SK-N-SH (cell line): ENCODE measurements at regions not wholly inside any gene's neighbourhood (a gene's known extent, or its start where the extent isn't known, plus 50 kb on each side); places are given as distances from the start of the nearest gene placed in this dataset.
"Not testable (repeated sequence)": the region's sequence is repeated elsewhere in the genome, so short reads cannot be mapped to it uniquely, and the experiment has no call there.

Source experiments
- CTCF ChIA-PET: fragments of 300-600, 350-600 bp; formaldehyde crosslinking; extraction: SDS; loops from one replicate; lab custom pipeline; 2021; lab: Yijun Ruan, JAX
- POLR2A ChIA-PET: fragments of 350-600 bp; sonication (Branson Sonifier 250); formaldehyde crosslinking; extraction: SDS; loops from one replicate; lab custom pipeline; 2020; ENCODE audit warnings: antibody characterized with exemption, inconsistent platforms; lab: Yijun Ruan, JAX
- DNase-seq: peaks from one replicate; pipeline ENCODE4 v3.0.0; 2012
- H2AFZ ChIP-seq: fragments of 200-600 bp; sonication (generic); 2 replicates; pipeline ENCODE4 v1.8.1; 2016; ENCODE audit warnings: antibody characterized with exemption, mild to moderate bottlenecking, low read depth
- H3F3A ChIP-seq: fragments of 200-600 bp; sonication (generic); replicated peaks from 2 replicates; pipeline ENCODE3; 2016; ENCODE audit warnings: antibody characterized with exemption, mild to moderate bottlenecking; ENCODE audit not compliant: insufficient read depth
- H3K27ac ChIP-seq, 2 experiments: fragments of 200-500 bp in 1 of 2; fragments of 200-600 bp in 1 of 2; sonication (Bioruptor generic) in 1 of 2; sonication (generic), shearing (Covaris generic) in 1 of 2; 2 replicates each; pipeline versions ENCODE4 v1.5.1 to v1.6.1; 2014 to 2016; ENCODE audit warnings: low read depth in 2 of 2, inconsistent platforms in 1 of 2, low read length in 1 of 2, mild to moderate bottlenecking in 1 of 2, mixed read lengths in 1 of 2
- H3K27me3 ChIP-seq: fragments of 200-600 bp; sonication (generic), shearing (Covaris generic); 2 replicates; pipeline ENCODE4 v1.6.1; 2016; ENCODE audit warnings: mixed run types; ENCODE audit not compliant: insufficient read depth
- H3K36me3 ChIP-seq, 2 experiments: fragments of 200-500 bp in 1 of 2; fragments of 200-600 bp in 1 of 2; sonication (Bioruptor generic) in 1 of 2; sonication (generic) in 1 of 2; replicated peaks in 1 of 2; 2 replicates each; pipeline versions ENCODE3 to v1.5.1; 2014 to 2016; ENCODE audit warnings: low read length in 1 of 2, mild to moderate bottlenecking in 1 of 2; ENCODE audit not compliant: insufficient read depth in 2 of 2, control insufficient read depth in 1 of 2
- H3K4me1 ChIP-seq, 2 experiments: fragments of 200-500 bp in 1 of 2; fragments of 200-600 bp in 1 of 2; sonication (Bioruptor generic) in 1 of 2; sonication (generic), shearing (Covaris generic) in 1 of 2; 2 replicates each; pipeline versions ENCODE4 v1.5.1 to v1.6.1; 2014 to 2016; ENCODE audit warnings: low read depth in 1 of 2, low read length in 1 of 2, mixed run types in 1 of 2; ENCODE audit not compliant: insufficient read depth in 2 of 2, control insufficient read depth in 1 of 2
- H3K4me2 ChIP-seq: fragments of 200-600 bp; sonication (generic), shearing (Covaris generic); 2 replicates; pipeline ENCODE4 v1.6.1; 2017; ENCODE audit warnings: mixed run types
- H3K4me3 ChIP-seq, 2 experiments: fragments of 200-500 bp in 1 of 2; fragments of 200-600 bp in 1 of 2; sonication (Bioruptor generic) in 1 of 2; sonication (generic), shearing (Covaris generic) in 1 of 2; 2 replicates each; pipeline versions ENCODE4 v1.5.1 to v1.8.1; 2014 to 2016; ENCODE audit warnings: low read depth in 2 of 2, inconsistent platforms in 1 of 2, low read length in 1 of 2, mild to moderate bottlenecking in 1 of 2, mixed read lengths in 1 of 2, moderate library complexity in 1 of 2
- H3K79me2 ChIP-seq: fragments of 200-600 bp; sonication (generic); 2 replicates; pipeline ENCODE4 v1.8.1; 2017; ENCODE audit warnings: mild to moderate bottlenecking; ENCODE audit not compliant: insufficient read depth
- H3K9ac ChIP-seq: fragments of 200-600 bp; sonication (generic); 2 replicates; pipeline ENCODE4 v1.6.1; 2017; ENCODE audit warnings: mixed run types
- H3K9me2 ChIP-seq: fragments of 200-600 bp; sonication (generic); 2 replicates; pipeline ENCODE4 v1.6.1; 2017; ENCODE audit warnings: mixed run types
- H3K9me3 ChIP-seq: fragments of 200-600 bp; sonication (generic); 2 replicates; pipeline ENCODE4 v1.6.1; 2017; ENCODE audit warnings: mixed run types, mild to moderate bottlenecking, moderate library complexity
- H4K20me1 ChIP-seq: fragments of 200-600 bp; sonication (generic); 2 replicates; pipeline ENCODE4 v1.6.1; 2017; ENCODE audit warnings: mild to moderate bottlenecking, mixed run types; ENCODE audit not compliant: insufficient read depth
- CHD2 ChIP-seq: fragments of 150-350 bp; IDR thresholded peaks from 2 replicates; pipeline ENCODE4 v1.6.1; 2018; ENCODE audit warnings: low read length; ENCODE audit not compliant: partially characterized antibody
- ELF1 ChIP-seq: IDR thresholded peaks from 2 replicates; pipeline ENCODE4 v1.4.0; 2012
- EP300 ChIP-seq, 2 experiments: IDR thresholded peaks; 2 replicates each; pipeline versions ENCODE4 v1.4.0 to v1.6.1; 2012; ENCODE audit warnings: borderline replicate concordance in 1 of 2, low read depth in 1 of 2, low read length in 1 of 2
- FOSL2 ChIP-seq: IDR thresholded peaks from 2 replicates; pipeline ENCODE4 v1.4.0; 2012; ENCODE audit warnings: low read depth, mild to moderate bottlenecking, moderate library complexity, borderline replicate concordance
- FOXM1 ChIP-seq: IDR thresholded peaks from 2 replicates; pipeline ENCODE4 v1.4.0; 2012; ENCODE audit warnings: low read depth, mild to moderate bottlenecking
- GABPA ChIP-seq: IDR thresholded peaks from 2 replicates; pipeline ENCODE4 v1.4.0; 2012; ENCODE audit warnings: low read depth, mild to moderate bottlenecking
- GATA2 ChIP-seq: sonication (generic); formaldehyde crosslinking; IDR thresholded peaks from 2 replicates; pipeline ENCODE4 v1.5.0; 2020; ENCODE audit warnings: mild to moderate bottlenecking, missing genetic modification reagents
- IRF3 ChIP-seq: fragments of 150-350 bp; IDR thresholded peaks from 2 replicates; pipeline ENCODE4 v1.6.1; 2016; ENCODE audit warnings: mild to moderate bottlenecking, low read depth, low read length
- MEF2A ChIP-seq: IDR thresholded peaks from 2 replicates; pipeline ENCODE4 v1.4.0; 2012; ENCODE audit warnings: low read depth, borderline replicate concordance
- PBX3 ChIP-seq: IDR thresholded peaks from 2 replicates; pipeline ENCODE4; 2012
- POLR2AphosphoS5 ChIP-seq: IDR thresholded peaks from 2 replicates; pipeline ENCODE4 v1.6.1; 2012; ENCODE audit warnings: low read depth, low read length
- RAD21 ChIP-seq: IDR thresholded peaks from 2 replicates; pipeline ENCODE4 v1.6.1; 2012; ENCODE audit warnings: mild to moderate bottlenecking, low read length
- RCOR1 ChIP-seq: fragments of 150-350 bp; IDR thresholded peaks from 2 replicates; pipeline ENCODE4 v1.6.1; 2017; ENCODE audit warnings: antibody characterized with exemption, low read length
- SIN3A ChIP-seq: IDR thresholded peaks from 2 replicates; pipeline ENCODE4 v1.6.1; 2012; ENCODE audit warnings: low read depth, mild to moderate bottlenecking, low read length, moderate library complexity, borderline replicate concordance
- SMC3 ChIP-seq: IDR thresholded peaks from 2 replicates; pipeline ENCODE4 v1.6.1; 2012; ENCODE audit warnings: low read depth, low read length, improper control_type of control experiment
- TAF1 ChIP-seq: IDR thresholded peaks from 2 replicates; pipeline ENCODE4 v1.6.1; 2012; ENCODE audit warnings: low read depth, mild to moderate bottlenecking, low read length, moderate library complexity, borderline replicate concordance
- TEAD4 ChIP-seq: IDR thresholded peaks from 2 replicates; pipeline ENCODE4 v1.4.0; 2012; ENCODE audit warnings: mild to moderate bottlenecking, borderline replicate concordance; ENCODE audit not compliant: insufficient read depth
- USF1 ChIP-seq: IDR thresholded peaks from 2 replicates; pipeline ENCODE4 v1.4.0; 2012; ENCODE audit warnings: low read depth, borderline replicate concordance
- ZBTB33 ChIP-seq: IDR thresholded peaks from 2 replicates; pipeline ENCODE4 v1.4.0; 2012; ENCODE audit warnings: low read depth, borderline replicate concordance
- WGBS: methylation state at CpG from one replicate; pipeline ENCODE4 v1.1.6; 2017; ENCODE audit warnings: low lambda C conversion rate; 5-methylcytosine and 5-hydroxymethylcytosine counted together

GRCh38 chr3:94405258-94406035, 342.6 kb downstream of the NSUN3 start:
- ChIA-PET CTCF (interaction anchor here (1.2 kb wide), 1 partner anchor 11 kb away, joined by 3 read pairs; no protein-coding TSS in a partner anchor), POLR2A (no interaction called here)
- no peaks in the 10 kb centered on the region for H3K9me3 ChIP-seq
- no peaks in the 10 kb centered on the region for H3K27me3 ChIP-seq
- H2AFZ ChIP-seq = no peak overlapping the region
- H3K4me1 ChIP-seq = no peaks in the 10 kb centered on the region
- no peak overlapping the region for H3K4me2 ChIP-seq
- DNase-seq = no peak
- H4K20me1 ChIP-seq = no peaks in the 10 kb centered on the region
- no peaks in the 10 kb centered on the region for H3K9me2 ChIP-seq
- H3K9ac ChIP-seq = no peak overlapping the region
- no peak overlapping the region for H3K4me3 ChIP-seq
- no peak for TF ChIP-seq USF1
- TF ChIP-seq POLR2AphosphoS5 = no peak
- no peak for TF ChIP-seq RCOR1
- no peak for TF ChIP-seq ZBTB33
- TF ChIP-seq ELF1 = no peak
- TF ChIP-seq IRF3 = no peak
- no peak for TF ChIP-seq FOXM1
- TF ChIP-seq SIN3A = no peak
- no peak for TF ChIP-seq FOSL2
- no peak for TF ChIP-seq MEF2A
- TF ChIP-seq RAD21 = no peak
- no peak overlapping the region for H3K27ac ChIP-seq
- no peaks in the 10 kb centered on the region for H3F3A ChIP-seq
- H3K79me2 ChIP-seq = no peaks in the 10 kb centered on the region
- no peaks in the 10 kb centered on the region for H3K36me3 ChIP-seq
- WGBS = 61% methylated on average over 5 of the region's 5 CpGs

- no peaks in the 10 kb centered on the region for H3K36me3 ChIP-seq
- TF ChIP-seq CHD2 (no peak), SIN3A (no peak), EP300 (IDR thresholded peaks at IDR 0.05; ENCODE audit: borderline replicate concordance in 1 of 2, low read depth in 1 of 2, low read length in 1 of 2) (no peak), PBX3 (no peak), MEF2A (no peak), TAF1 (no peak), FOXM1 (no peak), TEAD4 (no peak), SMC3 (no peak), GATA2 (CRISPR knock-in tag) (no peak), GABPA (no peak)
- ChIA-PET CTCF (no interaction called here), POLR2A (no interaction called here)
- H3K9me3 ChIP-seq = no peaks in the 10 kb centered on the region
- no peak overlapping the region for H2AFZ ChIP-seq
- H4K20me1 ChIP-seq = no peaks in the 10 kb centered on the region
- H3K27ac ChIP-seq = no peak overlapping the region
- no peaks in the 10 kb centered on the region for H3F3A ChIP-seq
- H3K4me1 ChIP-seq = no peaks in the 10 kb centered on the region; a peak in 1 of 4 replicates
- DNase-seq = no peak
- H3K9me2 ChIP-seq = no peaks in the 10 kb centered on the region
- H3K4me2 ChIP-seq = no peak overlapping the region
- H3K27me3 ChIP-seq = no peaks in the 10 kb centered on the region
- no peak overlapping the region for H3K4me3 ChIP-seq
- H3K9ac ChIP-seq = no peak overlapping the region
- H3K79me2 ChIP-seq = no peaks in the 10 kb centered on the region
Measured at GRCh38 chr3:94406595-94406994, 343.7 kb downstream of the NSUN3 start.

GRCh38 chr3:94412936-94413335, 350.1 kb downstream of the NSUN3 start:
- WGBS = 78% methylated on average over 4 of the region's 4 CpGs
- H3K27ac ChIP-seq, H3K4me1 ChIP-seq: not testable (repeated sequence)

More at GRCh38 chr3:94412936-94413335, 350.1 kb downstream of the NSUN3 start:
- H3K9ac ChIP-seq, H3K4me2 ChIP-seq, H3K36me3 ChIP-seq, POLR2A ChIA-PET, H3K9me3 ChIP-seq, DNase-seq, CTCF ChIA-PET, H2AFZ ChIP-seq, H3K79me2 ChIP-seq, H3K4me3 ChIP-seq, H3K9me2 ChIP-seq, H4K20me1 ChIP-seq, H3K27me3 ChIP-seq, H3F3A ChIP-seq: not testable (repeated sequence)
